ENCODE measurements at regions not wholly inside any gene's neighbourhood (a gene's known extent, or its start where the extent isn't known, plus 50 kb on each side); places are given as distances from the start of the nearest gene placed in this dataset.
"Not testable (repeated sequence)": the region's sequence is repeated elsewhere in the genome, so short reads cannot be mapped to it uniquely, and the experiment has no call there.

DNA sequence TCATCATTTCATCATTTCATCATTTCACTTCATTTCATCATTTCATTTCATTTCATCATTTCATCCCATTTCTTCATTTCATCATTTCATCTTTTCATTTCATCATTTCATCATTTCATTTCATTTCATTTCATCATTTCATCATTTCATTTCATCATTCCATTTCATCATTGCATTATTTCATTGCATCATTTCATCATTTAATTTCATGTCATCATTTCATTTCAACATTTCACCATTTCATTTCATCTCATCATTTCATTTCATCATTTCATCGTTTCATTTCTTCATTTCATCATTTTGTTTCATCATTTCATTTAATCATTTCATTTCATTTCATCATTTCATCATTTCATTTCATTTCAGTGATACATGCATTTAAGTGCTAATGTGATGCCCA, 166.9 kb upstream of the TP53TG3 start:
- DNase-seq: not testable (repeated sequence)

DNA sequence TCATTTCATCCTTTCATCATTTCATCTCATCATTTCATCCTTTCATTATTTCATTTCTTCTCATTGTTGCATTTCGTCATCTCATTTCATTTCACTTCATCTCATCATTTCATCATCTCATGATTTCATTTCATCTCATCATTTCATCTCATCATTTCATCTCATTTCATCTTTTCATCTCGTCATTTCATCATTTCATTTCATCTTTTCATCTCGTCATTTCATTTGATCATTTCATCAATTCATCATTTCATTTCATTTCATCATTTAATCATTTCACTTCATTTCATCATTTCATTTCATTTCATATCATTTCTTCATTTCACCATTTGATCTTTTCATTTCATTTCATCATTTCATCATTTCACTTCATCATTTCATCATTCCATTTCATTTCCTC, 131.3 kb upstream of the TP53TG3 start:
- not testable (repeated sequence) for DNase-seq

DNA sequence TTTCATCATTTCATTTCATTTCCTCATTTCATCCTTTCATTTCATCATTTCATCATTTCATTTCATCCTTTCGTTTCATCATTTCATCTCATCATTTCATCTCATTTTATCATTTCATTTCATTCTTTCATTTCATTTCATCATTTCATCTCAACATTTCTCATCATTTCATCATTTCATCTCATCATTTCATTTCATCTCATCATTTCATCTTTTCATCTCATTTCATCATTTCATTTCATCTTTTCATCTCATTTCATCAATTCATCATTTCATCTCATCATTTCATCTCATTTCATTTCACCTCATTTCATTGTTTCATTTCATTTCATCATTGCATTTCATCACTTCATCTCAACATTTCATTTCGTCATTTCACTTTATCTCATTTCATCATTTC, 129.7 kb upstream of the TP53TG3 start:
- DNase-seq: not testable (repeated sequence)
